Left ventricle myocardium inferior (tissue), 1 donor: ENCODE measurements at regions not wholly inside any gene's neighbourhood (a gene's known extent, or its start where the extent isn't known, plus 50 kb on each side); places are given as distances from the start of the nearest gene placed in this dataset.

ENCODE experiments used
- DNase-seq: peaks from one replicate; pipeline ENCODE4 v3.0.0-alpha.2; 2020
- H3K27ac ChIP-seq: fragments of 200-600 bp; replicated peaks from 2 replicates; pipeline ENCODE4 v1.8.0; 2021
- H3K27me3 ChIP-seq: fragments of 200-600 bp; 2 replicates; pipeline ENCODE4 v1.8.0; 2021; ENCODE audit warnings: low read depth
- H3K36me3 ChIP-seq: fragments of 200-600 bp; 2 replicates; pipeline ENCODE4 v1.8.0; 2021
- H3K4me1 ChIP-seq: fragments of 200-600 bp; 2 replicates; pipeline ENCODE4 v1.8.0; 2021
- H3K4me3 ChIP-seq: fragments of 200-600 bp; 2 replicates; pipeline ENCODE4 v1.8.0; 2021; ENCODE audit warnings: mild to moderate bottlenecking, moderate library complexity
- H3K9me3 ChIP-seq: fragments of 200-600 bp; replicated peaks from 2 replicates; pipeline ENCODE4 v1.8.0; 2021
- intact Hi-C: fragments of 100-400 bp; cut with micrococcal nuclease; formaldehyde crosslinking; loops from one replicate; pipeline ENCODE4 v1.11.0; 2022
- TF ChIP-seq, protein P1 (sequence below): fragments of 200-600 bp; IDR thresholded peaks from 2 replicates; pipeline ENCODE4 v1.8.0; 2021; ENCODE audit warnings: antibody characterized with exemption, mild to moderate bottlenecking, borderline replicate concordance
- donor health status: DM: no; HTN: yes; CAD: no; lungs with severe emphysema.

DNA sequence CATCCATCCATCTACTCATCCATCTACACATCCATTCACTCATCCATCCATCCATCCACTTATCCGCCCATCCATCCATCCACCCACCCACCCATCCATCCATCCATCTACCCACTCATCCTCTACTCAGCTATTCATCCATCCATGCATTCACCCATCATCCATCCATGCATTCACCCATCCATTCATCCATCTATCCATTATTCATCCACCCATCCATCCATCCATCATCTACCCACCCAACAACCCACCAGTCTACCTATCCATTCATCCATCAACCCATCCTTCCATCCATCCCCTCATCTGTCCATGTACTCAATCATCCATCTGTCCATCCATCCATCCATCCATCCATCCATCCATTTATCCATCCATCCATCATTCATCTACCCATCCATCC is 972.7 kb downstream of the BRD1 start:
- Histone ChIP-seq H3K27me3 (peaks cover 19% of the 10 kb centered on the region), H3K27ac (no peak overlapping the region), H3K4me3 (no peak overlapping the region), H3K36me3 (no peaks in the 10 kb centered on the region), H3K4me1 (no peaks in the 10 kb centered on the region), H3K9me3 (no peaks in the 10 kb centered on the region)
- TF ChIP-seq, protein P1, sequence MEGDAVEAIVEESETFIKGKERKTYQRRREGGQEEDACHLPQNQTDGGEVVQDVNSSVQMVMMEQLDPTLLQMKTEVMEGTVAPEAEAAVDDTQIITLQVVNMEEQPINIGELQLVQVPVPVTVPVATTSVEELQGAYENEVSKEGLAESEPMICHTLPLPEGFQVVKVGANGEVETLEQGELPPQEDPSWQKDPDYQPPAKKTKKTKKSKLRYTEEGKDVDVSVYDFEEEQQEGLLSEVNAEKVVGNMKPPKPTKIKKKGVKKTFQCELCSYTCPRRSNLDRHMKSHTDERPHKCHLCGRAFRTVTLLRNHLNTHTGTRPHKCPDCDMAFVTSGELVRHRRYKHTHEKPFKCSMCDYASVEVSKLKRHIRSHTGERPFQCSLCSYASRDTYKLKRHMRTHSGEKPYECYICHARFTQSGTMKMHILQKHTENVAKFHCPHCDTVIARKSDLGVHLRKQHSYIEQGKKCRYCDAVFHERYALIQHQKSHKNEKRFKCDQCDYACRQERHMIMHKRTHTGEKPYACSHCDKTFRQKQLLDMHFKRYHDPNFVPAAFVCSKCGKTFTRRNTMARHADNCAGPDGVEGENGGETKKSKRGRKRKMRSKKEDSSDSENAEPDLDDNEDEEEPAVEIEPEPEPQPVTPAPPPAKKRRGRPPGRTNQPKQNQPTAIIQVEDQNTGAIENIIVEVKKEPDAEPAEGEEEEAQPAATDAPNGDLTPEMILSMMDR = no peak
- no peak for DNase-seq
- intact Hi-C loops = no loop called here

- Histone ChIP-seq H3K9me3 (no peaks in the 10 kb centered on the region), H3K36me3 (no peaks in the 10 kb centered on the region), H3K27me3 (peaks cover 23% of the 10 kb centered on the region), H3K4me3 (no peak overlapping the region), H3K27ac (no peak overlapping the region), H3K4me1 (no peaks in the 10 kb centered on the region)
- intact Hi-C loops = no loop called here
- TF ChIP-seq, protein P1 = no peak
- DNase-seq = no peak
These were observed 973.9 kb downstream of the BRD1 start for GRCh38 chr22:48853627-48854240.

- Histone ChIP-seq H3K27ac (no peak overlapping the region), H3K4me1 (no peaks in the 10 kb centered on the region), H3K9me3 (no peaks in the 10 kb centered on the region), H3K4me3 (no peak overlapping the region), H3K27me3 (peaks cover 31% of the 10 kb centered on the region), H3K36me3 (no peaks in the 10 kb centered on the region)
- intact Hi-C loops = no loop called here
- no peak for DNase-seq
- TF ChIP-seq, protein P1 = no peak
These were observed 975.6 kb downstream of the BRD1 start for GRCh38 chr22:48851933-48852549.

DNA sequence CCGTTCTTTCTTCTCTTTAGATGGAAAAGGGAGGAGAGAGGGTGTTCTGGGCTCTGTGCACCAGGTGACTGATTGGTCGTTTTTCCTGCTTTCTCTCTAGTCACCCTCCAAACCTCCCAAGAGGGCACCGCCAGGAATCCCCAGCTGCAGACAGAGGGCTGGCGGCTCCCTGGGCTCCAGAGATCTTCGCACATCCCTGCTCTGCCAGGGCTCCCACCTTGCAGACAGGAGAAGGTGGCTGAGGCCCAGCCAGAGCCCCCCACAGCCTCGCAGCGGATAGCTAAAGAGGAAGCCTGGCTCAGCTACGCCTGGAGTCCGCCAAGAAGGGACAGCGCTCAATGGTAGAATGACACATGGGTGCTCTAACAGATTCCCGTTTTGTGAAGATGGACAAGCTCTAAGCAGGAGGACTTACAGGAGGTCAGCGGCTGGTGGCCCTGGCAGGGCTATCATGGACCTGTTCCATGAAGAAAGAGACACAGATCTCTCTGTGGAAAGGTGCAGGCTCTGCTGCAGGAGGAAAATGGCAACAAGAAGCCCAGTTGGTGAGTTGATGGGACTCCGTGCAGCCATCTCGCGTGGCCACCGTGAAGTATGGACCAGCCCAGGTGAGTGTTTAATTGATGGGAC is 976.9 kb downstream of the BRD1 start:
- Histone ChIP-seq H3K27ac (no peak overlapping the region), H3K27me3 (peaks cover 41% of the 10 kb centered on the region), H3K36me3 (no peaks in the 10 kb centered on the region), H3K9me3 (no peaks in the 10 kb centered on the region), H3K4me3 (no peak overlapping the region), H3K4me1 (no peaks in the 10 kb centered on the region)
- TF ChIP-seq, protein P1 = no peak
- intact Hi-C loops = no loop called here
- no peak for DNase-seq

GRCh38 chr22:48849963-48850657 is 977.6 kb downstream of the BRD1 start:
- Histone ChIP-seq H3K4me3 (no peak overlapping the region), H3K4me1 (no peaks in the 10 kb centered on the region), H3K27ac (no peak overlapping the region), H3K27me3 (peaks cover 48% of the 10 kb centered on the region), H3K36me3 (no peaks in the 10 kb centered on the region), H3K9me3 (no peaks in the 10 kb centered on the region)
- intact Hi-C loops = no loop called here
- TF ChIP-seq, protein P1 = no peak
- no peak for DNase-seq
